ENCODE measurements at regions not wholly inside any gene's neighbourhood (a gene's known extent, or its start where the extent isn't known, plus 50 kb on each side); places are given as distances from the start of the nearest gene placed in this dataset.

DNA sequence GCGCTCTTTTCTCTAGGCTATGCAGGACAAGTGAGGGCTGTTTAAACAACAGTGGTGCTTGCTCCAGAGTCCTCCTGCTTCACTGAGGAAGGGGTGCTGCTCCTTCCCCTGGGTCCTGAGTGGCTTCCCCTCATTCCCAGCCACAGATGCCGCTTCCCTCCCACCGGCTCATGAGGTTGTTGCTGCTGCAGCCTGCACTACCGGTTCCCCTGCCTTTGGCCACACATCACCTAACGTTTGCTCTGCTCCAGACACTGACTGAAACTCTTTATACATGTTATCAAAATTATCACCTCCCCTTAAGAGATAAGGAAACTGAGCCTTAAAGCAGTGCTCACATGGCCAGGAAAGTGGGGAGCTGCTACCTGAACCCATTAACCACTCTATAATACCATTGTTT lies 130.8 kb upstream of the LGALSL start:
- no peak overlapping the region for H3K27ac ChIP-seq
- H3K9me3 ChIP-seq, result no peaks in the 10 kb centered on the region
- no peaks in the 10 kb centered on the region for H3K27me3 ChIP-seq
- intact Hi-C loops (cut with DNase I; ENCODE audit: low total_unique reads), result no loop called here
- TF ChIP-seq POLR2A (IDR thresholded peaks at IDR 0.05), result no peak
- TF ChIP-seq, protein P1, sequence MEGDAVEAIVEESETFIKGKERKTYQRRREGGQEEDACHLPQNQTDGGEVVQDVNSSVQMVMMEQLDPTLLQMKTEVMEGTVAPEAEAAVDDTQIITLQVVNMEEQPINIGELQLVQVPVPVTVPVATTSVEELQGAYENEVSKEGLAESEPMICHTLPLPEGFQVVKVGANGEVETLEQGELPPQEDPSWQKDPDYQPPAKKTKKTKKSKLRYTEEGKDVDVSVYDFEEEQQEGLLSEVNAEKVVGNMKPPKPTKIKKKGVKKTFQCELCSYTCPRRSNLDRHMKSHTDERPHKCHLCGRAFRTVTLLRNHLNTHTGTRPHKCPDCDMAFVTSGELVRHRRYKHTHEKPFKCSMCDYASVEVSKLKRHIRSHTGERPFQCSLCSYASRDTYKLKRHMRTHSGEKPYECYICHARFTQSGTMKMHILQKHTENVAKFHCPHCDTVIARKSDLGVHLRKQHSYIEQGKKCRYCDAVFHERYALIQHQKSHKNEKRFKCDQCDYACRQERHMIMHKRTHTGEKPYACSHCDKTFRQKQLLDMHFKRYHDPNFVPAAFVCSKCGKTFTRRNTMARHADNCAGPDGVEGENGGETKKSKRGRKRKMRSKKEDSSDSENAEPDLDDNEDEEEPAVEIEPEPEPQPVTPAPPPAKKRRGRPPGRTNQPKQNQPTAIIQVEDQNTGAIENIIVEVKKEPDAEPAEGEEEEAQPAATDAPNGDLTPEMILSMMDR (IDR thresholded peaks at IDR 0.05), result no peak
- no peaks in the 10 kb centered on the region for H3K4me1 ChIP-seq
- H3K4me3 ChIP-seq, result no peak overlapping the region
- H3K36me3 ChIP-seq (ENCODE audit: low read depth, missing control alignments), result no peaks in the 10 kb centered on the region
- WGBS, 2 donors, result 84 to 86% methylated on average over 5 of the region's 5 CpGs
- DNase-seq, result no peak

DNA sequence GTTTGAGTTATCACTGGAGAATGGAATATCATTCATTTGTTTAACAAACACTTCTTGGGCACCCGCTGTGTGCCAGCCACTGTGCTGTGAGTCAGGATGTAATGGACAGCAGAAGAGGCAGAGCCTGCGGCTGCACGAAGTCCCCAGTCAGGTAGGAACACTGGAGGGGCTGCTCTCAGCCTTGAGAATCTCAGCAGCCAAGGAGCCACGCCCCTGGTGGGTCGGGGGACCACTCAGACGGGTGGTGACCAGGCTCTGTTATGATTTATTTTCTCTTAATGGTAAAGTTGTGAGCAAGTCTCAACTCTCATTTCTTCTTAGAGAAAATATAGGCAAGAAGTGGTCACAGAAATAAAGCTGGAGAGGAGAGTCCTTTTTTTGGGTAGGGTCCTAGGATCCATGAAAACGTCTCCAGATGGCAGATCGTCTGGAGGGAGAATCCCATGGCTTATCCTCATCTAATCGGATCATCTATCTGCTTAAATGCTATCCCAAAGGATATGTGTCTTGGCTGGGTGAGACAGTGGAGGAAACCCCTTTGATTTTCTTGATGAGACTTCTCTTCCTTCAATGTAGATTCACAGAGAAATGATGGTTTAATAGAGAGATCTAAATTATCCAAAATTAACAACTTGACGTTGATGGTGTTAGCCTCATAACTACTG lies 129.1 kb upstream of the LGALSL start:
- Histone ChIP-seq H3K27ac (no peak overlapping the region), H3K9me3 (no peaks in the 10 kb centered on the region), H3K27me3 (no peaks in the 10 kb centered on the region), H3K36me3 (ENCODE audit: low read depth, missing control alignments) (no peaks in the 10 kb centered on the region), H3K4me1 (no peaks in the 10 kb centered on the region), H3K4me3 (no peak overlapping the region)
- no peak for TF ChIP-seq POLR2A (IDR thresholded peaks at IDR 0.05)
- TF ChIP-seq, protein P1 (IDR thresholded peaks at IDR 0.05), result no peak
- intact Hi-C loops (cut with DNase I; ENCODE audit: low total_unique reads), result no loop called here
- DNase-seq, result no peak
- 78 to 84% methylated on average over 10 of the region's 10 CpGs for WGBS, 2 donors

DNA sequence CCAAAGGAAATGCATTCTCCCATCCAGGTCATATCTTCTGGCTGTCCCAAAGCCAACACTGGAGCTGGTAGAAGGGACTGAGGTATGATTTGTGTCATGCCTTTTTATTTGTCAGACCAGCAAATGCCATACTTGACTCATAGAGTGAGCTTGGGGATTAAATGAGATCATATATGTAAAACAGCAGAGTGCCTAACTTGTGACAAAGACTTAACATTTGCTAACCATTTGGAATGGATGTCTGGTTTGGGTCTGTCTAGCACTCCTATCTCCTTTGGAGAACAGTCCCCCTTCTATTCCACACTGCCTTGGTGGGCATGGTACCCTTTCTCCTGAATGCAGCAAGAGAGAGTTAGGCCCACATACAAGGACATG lies 128.5 kb upstream of the LGALSL start:
- H3K4me3 ChIP-seq, result no peak overlapping the region
- no peak overlapping the region for H3K27ac ChIP-seq
- TF ChIP-seq POLR2A (IDR thresholded peaks at IDR 0.05), result no peak
- TF ChIP-seq, protein P1 (IDR thresholded peaks at IDR 0.05), result no peak
- DNase-seq, result no peak
- H3K9me3 ChIP-seq, result no peaks in the 10 kb centered on the region
- no peaks in the 10 kb centered on the region for H3K27me3 ChIP-seq
- H3K36me3 ChIP-seq (ENCODE audit: low read depth, missing control alignments), result no peaks in the 10 kb centered on the region
- H3K4me1 ChIP-seq, result peaks cover under 1% of the 10 kb centered on the region
- intact Hi-C loops (cut with DNase I; ENCODE audit: low total_unique reads), result no loop called here

DNA sequence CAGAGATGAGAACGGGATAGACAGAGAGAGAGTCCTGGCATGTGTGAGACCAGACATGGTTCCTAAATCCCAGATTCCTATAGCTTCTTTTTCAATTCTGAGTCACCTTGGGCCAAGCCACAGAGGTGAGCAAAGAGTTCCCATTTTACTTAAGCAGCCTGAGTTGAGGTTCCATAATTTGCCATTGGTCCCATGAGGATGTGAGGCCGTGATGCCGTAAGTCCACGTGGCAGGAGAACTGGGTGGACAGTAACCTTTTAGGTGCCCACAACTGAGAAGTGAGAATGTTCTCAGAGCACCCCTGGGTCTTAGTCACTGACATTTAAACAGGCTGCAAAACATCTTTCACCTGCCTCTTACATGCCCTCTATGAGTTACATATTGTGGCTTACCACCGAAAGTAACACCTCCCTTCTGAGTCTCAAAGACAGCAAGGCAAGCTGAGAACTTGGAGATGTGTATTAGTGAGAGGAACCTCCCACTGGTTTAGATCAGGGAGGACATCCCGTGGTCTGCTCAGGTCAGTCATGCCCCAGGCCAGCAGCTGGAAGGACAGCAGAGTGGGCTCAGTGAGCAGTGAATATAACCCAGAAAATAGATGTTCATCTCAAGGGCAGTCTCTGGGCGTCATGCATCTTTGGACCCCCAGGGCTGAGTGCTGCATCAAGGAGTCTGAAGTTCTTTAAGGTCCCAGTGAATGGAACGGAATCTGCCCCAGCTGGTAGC lies 127.9 kb upstream of the LGALSL start:
- H3K27ac ChIP-seq, result no peak overlapping the region
- TF ChIP-seq, protein P1 (IDR thresholded peaks at IDR 0.05), result no peak
- no peak for TF ChIP-seq POLR2A (IDR thresholded peaks at IDR 0.05)
- intact Hi-C loops (cut with DNase I; ENCODE audit: low total_unique reads), result no loop called here

More for the DNA sequence above, 127.9 kb upstream of the LGALSL start:
- DNase-seq, result no peak
- Histone ChIP-seq H3K36me3 (ENCODE audit: low read depth, missing control alignments) (no peaks in the 10 kb centered on the region), H3K4me1 (peaks cover 4% of the 10 kb centered on the region), H3K27me3 (no peaks in the 10 kb centered on the region), H3K9me3 (no peaks in the 10 kb centered on the region), H3K4me3 (no peak overlapping the region)
- 91 to 94% methylated on average over 8 of the region's 8 CpGs for WGBS, 2 donors
